C4-2B (cell line): ENCODE measurements at regions not wholly inside any gene's neighbourhood (a gene's known extent, or its start where the extent isn't known, plus 50 kb on each side); places are given as distances from the start of the nearest gene placed in this dataset.

Source experiments
- ZFX ChIP-seq: fragments of 450-650 bp; IDR thresholded peaks from 2 replicates; pipeline ENCODE4 v1.6.1; 2017
- TF ChIP-seq, protein P1 (sequence below): fragments of 450-650 bp; conservative IDR thresholded peaks from 2 replicates; pipeline ENCODE4 v1.5.1; 2017; ENCODE audit warnings: mild to moderate bottlenecking

DNA sequence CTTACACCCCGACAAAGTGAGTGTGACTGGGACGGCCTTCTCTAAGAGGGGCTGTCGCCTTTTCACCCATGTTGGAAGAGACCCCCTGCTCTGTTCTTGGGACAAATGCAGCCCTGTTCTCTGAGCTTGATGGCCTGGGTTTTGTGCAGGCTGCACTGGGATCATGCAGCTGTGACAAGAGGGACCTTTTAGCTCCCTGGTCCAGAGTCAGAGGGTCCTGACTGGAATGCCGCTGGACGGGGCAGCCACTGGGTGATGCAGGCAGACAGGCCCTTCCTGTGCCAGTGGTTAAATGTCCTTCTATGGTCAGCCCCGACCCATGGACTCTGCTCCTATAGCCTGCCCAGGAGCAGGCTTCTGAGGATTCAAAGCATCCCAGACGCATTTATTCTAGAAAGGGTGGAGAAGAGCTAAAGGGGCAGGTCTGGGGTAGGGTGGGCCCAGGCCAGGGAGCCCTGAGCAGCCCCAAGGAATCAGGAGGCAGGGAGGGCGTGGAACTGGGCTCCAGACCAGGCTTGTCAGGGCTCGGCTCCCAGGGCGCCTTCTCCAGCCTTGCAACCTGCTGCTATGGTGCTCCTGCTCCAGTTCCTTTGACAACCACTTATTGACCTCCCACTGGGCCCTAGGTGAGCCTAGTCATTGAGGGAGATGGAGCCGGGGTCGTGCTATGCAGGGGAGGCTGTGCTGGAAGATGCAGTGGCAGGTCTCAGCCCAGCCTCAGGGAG is 277.9 kb upstream of the HS6ST1 start:
- TF ChIP-seq, protein P1, sequence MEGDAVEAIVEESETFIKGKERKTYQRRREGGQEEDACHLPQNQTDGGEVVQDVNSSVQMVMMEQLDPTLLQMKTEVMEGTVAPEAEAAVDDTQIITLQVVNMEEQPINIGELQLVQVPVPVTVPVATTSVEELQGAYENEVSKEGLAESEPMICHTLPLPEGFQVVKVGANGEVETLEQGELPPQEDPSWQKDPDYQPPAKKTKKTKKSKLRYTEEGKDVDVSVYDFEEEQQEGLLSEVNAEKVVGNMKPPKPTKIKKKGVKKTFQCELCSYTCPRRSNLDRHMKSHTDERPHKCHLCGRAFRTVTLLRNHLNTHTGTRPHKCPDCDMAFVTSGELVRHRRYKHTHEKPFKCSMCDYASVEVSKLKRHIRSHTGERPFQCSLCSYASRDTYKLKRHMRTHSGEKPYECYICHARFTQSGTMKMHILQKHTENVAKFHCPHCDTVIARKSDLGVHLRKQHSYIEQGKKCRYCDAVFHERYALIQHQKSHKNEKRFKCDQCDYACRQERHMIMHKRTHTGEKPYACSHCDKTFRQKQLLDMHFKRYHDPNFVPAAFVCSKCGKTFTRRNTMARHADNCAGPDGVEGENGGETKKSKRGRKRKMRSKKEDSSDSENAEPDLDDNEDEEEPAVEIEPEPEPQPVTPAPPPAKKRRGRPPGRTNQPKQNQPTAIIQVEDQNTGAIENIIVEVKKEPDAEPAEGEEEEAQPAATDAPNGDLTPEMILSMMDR = no peak
- TF ChIP-seq ZFX = no peak
